C4-2B (cell line): ENCODE measurements at regions not wholly inside any gene's neighbourhood (a gene's known extent, or its start where the extent isn't known, plus 50 kb on each side); places are given as distances from the start of the nearest gene placed in this dataset.

ENCODE experiments used
- CTCF ChIP-seq: fragments of 450-650 bp; conservative IDR thresholded peaks from 2 replicates; pipeline ENCODE4 v1.5.1; 2017; ENCODE audit warnings: mild to moderate bottlenecking
- ZFX ChIP-seq: fragments of 450-650 bp; IDR thresholded peaks from 2 replicates; pipeline ENCODE4 v1.6.1; 2017

- no peak for TF ChIP-seq CTCF
- no peak for TF ChIP-seq ZFX
These were observed 304.7 kb upstream of the ROBO2 start for GRCh38 chr3:76735152-76735551.
